GM12864 (cell line): ENCODE measurements at regions not wholly inside any gene's neighbourhood (a gene's known extent, or its start where the extent isn't known, plus 50 kb on each side); places are given as distances from the start of the nearest gene placed in this dataset.

Experiments
- DNase-seq: peaks from one replicate; pipeline ENCODE4 v3.0.0-alpha.2; 2011; ENCODE audit warnings: low read depth
- H3K4me3 ChIP-seq: 2 replicates; pipeline ENCODE4 v1.5.1; 2011; ENCODE audit warnings: mild to moderate bottlenecking, low read depth, low read length, control low read depth
- TF ChIP-seq, protein P1 (sequence below): IDR thresholded peaks from 2 replicates; pipeline ENCODE4 v1.5.1; 2011; ENCODE audit warnings: low read depth, mild to moderate bottlenecking, moderate library complexity, low read length, control low read depth, inconsistent platforms; ENCODE audit errors: missing control alignments

DNA sequence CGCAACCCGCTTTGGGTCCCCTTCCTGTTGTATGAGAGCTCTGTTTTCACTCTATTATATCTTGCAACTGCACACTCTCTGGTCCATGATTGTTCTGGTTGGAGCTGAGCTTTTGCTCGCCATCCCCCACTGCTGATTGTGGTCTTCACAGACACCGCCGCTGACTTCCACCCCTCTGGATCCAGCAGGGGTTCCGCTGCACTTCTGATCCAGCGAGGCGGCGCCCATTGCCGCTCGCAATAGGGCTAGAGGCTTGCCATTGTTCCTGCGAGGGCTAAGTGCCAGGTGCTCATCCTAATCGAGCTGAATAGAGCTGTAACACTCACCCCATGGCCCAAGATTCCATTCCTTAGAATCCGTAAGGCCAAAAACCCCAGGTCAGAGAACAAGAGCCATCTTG is 1905.8 kb upstream of the RAG2 start:
- no peak for DNase-seq
- TF ChIP-seq, protein P1, sequence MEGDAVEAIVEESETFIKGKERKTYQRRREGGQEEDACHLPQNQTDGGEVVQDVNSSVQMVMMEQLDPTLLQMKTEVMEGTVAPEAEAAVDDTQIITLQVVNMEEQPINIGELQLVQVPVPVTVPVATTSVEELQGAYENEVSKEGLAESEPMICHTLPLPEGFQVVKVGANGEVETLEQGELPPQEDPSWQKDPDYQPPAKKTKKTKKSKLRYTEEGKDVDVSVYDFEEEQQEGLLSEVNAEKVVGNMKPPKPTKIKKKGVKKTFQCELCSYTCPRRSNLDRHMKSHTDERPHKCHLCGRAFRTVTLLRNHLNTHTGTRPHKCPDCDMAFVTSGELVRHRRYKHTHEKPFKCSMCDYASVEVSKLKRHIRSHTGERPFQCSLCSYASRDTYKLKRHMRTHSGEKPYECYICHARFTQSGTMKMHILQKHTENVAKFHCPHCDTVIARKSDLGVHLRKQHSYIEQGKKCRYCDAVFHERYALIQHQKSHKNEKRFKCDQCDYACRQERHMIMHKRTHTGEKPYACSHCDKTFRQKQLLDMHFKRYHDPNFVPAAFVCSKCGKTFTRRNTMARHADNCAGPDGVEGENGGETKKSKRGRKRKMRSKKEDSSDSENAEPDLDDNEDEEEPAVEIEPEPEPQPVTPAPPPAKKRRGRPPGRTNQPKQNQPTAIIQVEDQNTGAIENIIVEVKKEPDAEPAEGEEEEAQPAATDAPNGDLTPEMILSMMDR = no peak
- no peak overlapping the region for H3K4me3 ChIP-seq

GRCh38 chr11:38498721-38499120 is 1900.7 kb upstream of the RAG2 start:
- TF ChIP-seq, protein P1 = no peak
- H3K4me3 ChIP-seq = no peak overlapping the region
- no peak for DNase-seq

- TF ChIP-seq, protein P1 = no peak
Measured at GRCh38 chr11:38491986-38492385, 1894.0 kb upstream of the RAG2 start.

GRCh38 chr11:38481391-38481790 is 1883.4 kb upstream of the RAG2 start:
- TF ChIP-seq, protein P1 = no peak
- no peak overlapping the region for H3K4me3 ChIP-seq
- no peak for DNase-seq

More at GRCh38 chr11:38491986-38492385, 1894.0 kb upstream of the RAG2 start:
- no peak for DNase-seq
- no peak overlapping the region for H3K4me3 ChIP-seq

DNA sequence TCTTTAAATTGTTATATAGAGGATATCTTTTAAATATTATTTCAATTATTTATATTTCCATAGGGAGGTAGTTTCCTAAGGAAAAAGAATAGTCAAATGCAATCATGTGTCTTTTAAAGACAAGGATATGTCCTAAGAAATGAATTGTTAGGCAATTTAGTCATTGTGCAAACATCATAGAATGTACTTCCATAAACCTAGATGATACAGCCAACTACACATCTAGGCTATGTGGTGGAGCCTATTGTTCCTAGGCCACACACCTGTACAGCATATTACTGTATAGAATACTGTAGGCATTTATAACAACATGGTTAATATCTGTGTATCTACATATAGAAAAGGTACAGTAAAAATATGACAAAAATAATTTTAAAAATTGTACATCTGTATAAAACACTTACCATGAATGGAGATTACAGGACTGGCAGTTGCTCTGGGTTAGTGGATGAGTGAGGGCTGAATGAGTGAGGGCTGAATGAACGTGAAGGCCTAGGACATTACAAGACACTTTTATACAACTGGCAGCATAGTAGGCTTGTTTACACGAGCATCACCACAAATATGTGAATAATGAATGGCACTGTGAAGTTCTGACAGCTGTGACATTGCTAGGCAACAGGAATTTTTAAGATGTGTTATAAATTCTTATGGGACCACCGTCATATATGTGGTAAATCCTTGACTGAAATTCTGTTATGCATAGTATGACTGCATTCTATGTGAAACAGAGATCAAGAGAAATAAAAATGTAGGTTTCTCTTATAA is 1879.0 kb upstream of the RAG2 start:
- H3K4me3 ChIP-seq = no peak overlapping the region
- DNase-seq = no peak
- TF ChIP-seq, protein P1 = no peak

- TF ChIP-seq, protein P1 = no peak
- H3K4me3 ChIP-seq = no peak overlapping the region
- no peak for DNase-seq
Measured at GRCh38 chr11:38461751-38462150, 1863.7 kb upstream of the RAG2 start.

GRCh38 chr11:38460896-38461295 is 1862.9 kb upstream of the RAG2 start:
- H3K4me3 ChIP-seq = no peak overlapping the region
- no peak for DNase-seq
- TF ChIP-seq, protein P1 = no peak
